ENCODE measurements at regions not wholly inside any gene's neighbourhood (a gene's known extent, or its start where the extent isn't known, plus 50 kb on each side); places are given as distances from the start of the nearest gene placed in this dataset.

- Histone ChIP-seq H3K4me3 (ENCODE audit: low read length in 3 of 3) (no peak overlapping the region), H3K27me3 (ENCODE audit: control insufficient read depth, insufficient read depth, low read length) (no peaks in the 10 kb centered on the region), H3K36me3 (ENCODE audit: control insufficient read depth in 2 of 3, insufficient read depth in 3 of 3, low read length in 3 of 3) (no peaks in the 10 kb centered on the region), H3K4me1 (ENCODE audit: control insufficient read depth in 2 of 3, insufficient read depth in 2 of 3, low read depth in 1 of 3, low read length in 3 of 3) (no peaks in the 10 kb centered on the region), H3K9ac (ENCODE audit: low read length in 3 of 3) (no peak overlapping the region), H3K27ac (ENCODE audit: low read depth in 2 of 2, low read length in 2 of 2) (no peak overlapping the region), H3K9me3 (ENCODE audit: control insufficient read depth in 2 of 3, insufficient read depth in 1 of 3, low read length in 3 of 3) (no peaks in the 10 kb centered on the region)
- no peak for DNase-seq
- no peak for TF ChIP-seq CTCF (IDR thresholded peaks at IDR 0.05; ENCODE audit: borderline replicate concordance, extremely low read depth, insufficient read depth)
- FAIRE-seq: no peak
- intact Hi-C loops (cut with DNase I): no loop called here
Observed at GRCh38 chr4:34309383-34309906, 1934.9 kb downstream of the ARAP2 start.

DNA sequence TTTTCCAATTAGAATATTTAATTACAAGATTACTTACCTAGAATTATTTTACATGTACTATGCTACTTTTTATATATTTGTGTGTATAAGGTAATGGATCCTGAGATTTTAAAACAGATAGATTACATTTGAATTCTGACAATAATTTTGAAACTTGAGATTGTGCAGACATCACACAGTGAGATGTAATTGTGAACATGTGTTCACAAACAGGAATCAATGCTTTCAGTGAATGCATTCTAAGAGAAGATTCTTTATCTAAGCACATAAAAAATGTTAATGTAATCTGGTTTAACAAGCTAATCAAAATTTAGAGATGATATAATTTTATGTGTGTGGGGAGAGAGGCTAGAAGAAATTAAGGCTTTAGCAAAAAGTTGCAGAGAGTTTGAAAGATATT lies 1925.5 kb downstream of the ARAP2 start:
- intact Hi-C loops (cut with DNase I): no loop called here
- H3K4me1 ChIP-seq (ENCODE audit: control insufficient read depth in 2 of 3, insufficient read depth in 2 of 3, low read depth in 1 of 3, low read length in 3 of 3): no peaks in the 10 kb centered on the region
- no peak for FAIRE-seq

GRCh38 chr4:34323549-34324320 lies 1920.6 kb downstream of the ARAP2 start:
- Histone ChIP-seq H3K9ac (ENCODE audit: low read length in 3 of 3) (no peak overlapping the region), H3K4me3 (ENCODE audit: low read length in 3 of 3) (no peak overlapping the region), H3K4me1 (ENCODE audit: control insufficient read depth in 2 of 3, insufficient read depth in 2 of 3, low read depth in 1 of 3, low read length in 3 of 3) (no peaks in the 10 kb centered on the region), H3K27me3 (ENCODE audit: control insufficient read depth, insufficient read depth, low read length) (no peaks in the 10 kb centered on the region), H3K9me3 (ENCODE audit: control insufficient read depth in 2 of 3, insufficient read depth in 1 of 3, low read length in 3 of 3) (no peaks in the 10 kb centered on the region), H3K27ac (ENCODE audit: low read depth in 2 of 2, low read length in 2 of 2) (no peak overlapping the region), H3K36me3 (ENCODE audit: control insufficient read depth in 2 of 3, insufficient read depth in 3 of 3, low read length in 3 of 3) (no peaks in the 10 kb centered on the region)
- no peak for TF ChIP-seq CTCF (IDR thresholded peaks at IDR 0.05; ENCODE audit: borderline replicate concordance, extremely low read depth, insufficient read depth)
- FAIRE-seq (no peak), DNase-seq (no peak)
- intact Hi-C loops (cut with DNase I): no loop called here

More for the DNA sequence above, 1925.5 kb downstream of the ARAP2 start:
- Histone ChIP-seq H3K9me3 (ENCODE audit: control insufficient read depth in 2 of 3, insufficient read depth in 1 of 3, low read length in 3 of 3) (no peaks in the 10 kb centered on the region), H3K27me3 (ENCODE audit: control insufficient read depth, insufficient read depth, low read length) (no peaks in the 10 kb centered on the region), H3K4me3 (ENCODE audit: low read length in 3 of 3) (no peak overlapping the region), H3K36me3 (ENCODE audit: control insufficient read depth in 2 of 3, insufficient read depth in 3 of 3, low read length in 3 of 3) (no peaks in the 10 kb centered on the region), H3K27ac (ENCODE audit: low read depth in 2 of 2, low read length in 2 of 2) (no peak overlapping the region), H3K9ac (ENCODE audit: low read length in 3 of 3) (no peak overlapping the region)
- DNase-seq: no peak
- no peak for TF ChIP-seq CTCF (IDR thresholded peaks at IDR 0.05; ENCODE audit: borderline replicate concordance, extremely low read depth, insufficient read depth)

Data from kidney (tissue), 13 donors.